Esophagus muscularis mucosa (tissue), 4 donors: ENCODE measurements at regions not wholly inside any gene's neighbourhood (a gene's known extent, or its start where the extent isn't known, plus 50 kb on each side); places are given as distances from the start of the nearest gene placed in this dataset.
"Not testable (repeated sequence)": the region's sequence is repeated elsewhere in the genome, so short reads cannot be mapped to it uniquely, and the experiment has no call there.

Experiments
- EP300 ChIP-seq: sonication (generic); formaldehyde crosslinking; IDR thresholded peaks from one replicate; pipeline ENCODE4 v1.6.1; 2017; ENCODE audit warnings: antibody characterized with exemption
- POLR2A ChIP-seq: fragments of 450-650 bp; IDR thresholded peaks from one replicate; pipeline ENCODE4 v1.6.1; 2017; ENCODE audit warnings: antibody characterized with exemption, moderate library complexity, mild to moderate bottlenecking, low read depth
- POLR2AphosphoS5 ChIP-seq, 2 donors: sonication (generic); formaldehyde crosslinking; IDR thresholded peaks; one replicate each; pipeline ENCODE4 v1.6.1; 2017; ENCODE audit warnings: antibody characterized with exemption in 2 of 2
- TF ChIP-seq, protein P1 (sequence below), 3 experiments: fragments of 200-600 bp in 2 of 3; fragments of 450-650 bp in 1 of 3; sonication (generic) in 2 of 3; IDR thresholded peaks; one replicate each; pipeline ENCODE4 v1.5.1; 2017 to 2019; ENCODE audit warnings: antibody characterized with exemption in 3 of 3, mild to moderate bottlenecking in 2 of 3, moderate library complexity in 1 of 3

DNA sequence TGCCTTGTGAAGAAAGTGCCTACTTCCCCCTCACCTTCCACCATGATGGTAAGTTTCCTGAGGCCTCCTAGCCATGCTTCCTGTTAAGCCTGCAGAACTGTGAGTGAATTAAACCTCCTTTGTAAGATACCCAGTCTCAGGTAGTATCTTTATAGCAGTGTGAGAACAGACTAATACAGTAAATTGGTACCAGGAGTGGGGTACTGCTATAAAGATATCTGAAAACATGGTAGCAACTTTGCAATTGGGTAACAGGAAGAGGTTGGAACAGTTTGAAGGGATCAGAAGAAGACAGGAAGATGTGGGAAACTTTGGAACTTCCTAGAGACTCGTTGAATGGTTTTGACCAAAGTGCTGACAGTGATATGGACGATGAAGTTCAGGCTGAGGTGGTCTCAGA is 550.3 kb upstream of the ADAMTS5 start:
- TF ChIP-seq, protein P1, sequence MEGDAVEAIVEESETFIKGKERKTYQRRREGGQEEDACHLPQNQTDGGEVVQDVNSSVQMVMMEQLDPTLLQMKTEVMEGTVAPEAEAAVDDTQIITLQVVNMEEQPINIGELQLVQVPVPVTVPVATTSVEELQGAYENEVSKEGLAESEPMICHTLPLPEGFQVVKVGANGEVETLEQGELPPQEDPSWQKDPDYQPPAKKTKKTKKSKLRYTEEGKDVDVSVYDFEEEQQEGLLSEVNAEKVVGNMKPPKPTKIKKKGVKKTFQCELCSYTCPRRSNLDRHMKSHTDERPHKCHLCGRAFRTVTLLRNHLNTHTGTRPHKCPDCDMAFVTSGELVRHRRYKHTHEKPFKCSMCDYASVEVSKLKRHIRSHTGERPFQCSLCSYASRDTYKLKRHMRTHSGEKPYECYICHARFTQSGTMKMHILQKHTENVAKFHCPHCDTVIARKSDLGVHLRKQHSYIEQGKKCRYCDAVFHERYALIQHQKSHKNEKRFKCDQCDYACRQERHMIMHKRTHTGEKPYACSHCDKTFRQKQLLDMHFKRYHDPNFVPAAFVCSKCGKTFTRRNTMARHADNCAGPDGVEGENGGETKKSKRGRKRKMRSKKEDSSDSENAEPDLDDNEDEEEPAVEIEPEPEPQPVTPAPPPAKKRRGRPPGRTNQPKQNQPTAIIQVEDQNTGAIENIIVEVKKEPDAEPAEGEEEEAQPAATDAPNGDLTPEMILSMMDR (IDR thresholded peaks at IDR 0.05), result not testable (repeated sequence)
- not testable (repeated sequence) for TF ChIP-seq POLR2A; POLR2AphosphoS5 (IDR thresholded peaks at IDR 0.05); EP300
